ENCODE measurements at regions not wholly inside any gene's neighbourhood (a gene's known extent, or its start where the extent isn't known, plus 50 kb on each side); places are given as distances from the start of the nearest gene placed in this dataset.
A peak's percentile ranks its signal among the peaks of the same experiment; 100 is the strongest.

DNA sequence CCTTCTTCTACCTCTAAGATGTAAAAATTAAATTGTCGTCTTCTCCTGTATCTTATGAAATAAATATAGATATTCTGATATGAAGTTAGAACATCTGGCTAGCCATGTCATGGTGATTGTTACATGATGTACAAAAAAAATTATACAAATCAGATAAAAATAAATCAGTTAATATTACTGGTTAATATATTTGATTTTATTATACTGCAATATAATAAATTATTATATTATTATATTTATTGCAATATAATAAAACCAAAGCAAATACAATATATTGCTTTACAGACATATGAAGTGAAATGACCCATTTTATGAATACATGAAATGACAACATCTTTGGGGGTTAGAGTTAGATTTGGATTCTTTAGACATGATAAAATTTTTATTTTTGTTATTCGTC lies 72.3 kb upstream of the NAALADL2 start:
- FAIRE-seq = peak; percentile 5

- no peak for FAIRE-seq
Measured at GRCh38 chr3:174791161-174791560, 68.0 kb upstream of the NAALADL2 start.

GRCh38 chr3:174792864-174793263 lies 66.3 kb upstream of the NAALADL2 start:
- FAIRE-seq = no peak
